Activated CD8-positive, alpha-beta T cell treated with anti-CD3 and anti-CD28 coated beads for 36 hours (primary cell): ENCODE measurements at regions not wholly inside any gene's neighbourhood (a gene's known extent, or its start where the extent isn't known, plus 50 kb on each side); places are given as distances from the start of the nearest gene placed in this dataset.

Source experiments
- ATAC-seq: fragments of 200-7000 bp; cut with Tn5 transposase; one replicate; pipeline ENCODE4 v1.10.0; 2021; ENCODE audit warnings: mild to moderate bottlenecking, moderate library complexity
- CTCF ChIA-PET: fragments of 350-600 bp; sonication (Branson Sonifier 250); formaldehyde crosslinking; loops from one replicate; lab custom pipeline; 2021; ENCODE audit warnings: antibody characterized with exemption; lab: Charles Lee
- POLR2A ChIA-PET: fragments of 350-600 bp; sonication (Branson Sonifier 250); formaldehyde crosslinking; loops from one replicate; lab custom pipeline; 2021; ENCODE audit warnings: antibody characterized with exemption; lab: Charles Lee
- DNase-seq: peaks from one replicate; pipeline ENCODE4 v3.0.0-alpha.2; 2020
- H3K27ac Mint-ChIP-seq: one replicate; pipeline ENCODE4 v1.8.0; 2021; ENCODE audit warnings: mild to moderate bottlenecking, mixed read lengths
- H3K27me3 Mint-ChIP-seq: one replicate; pipeline ENCODE4 v1.8.0; 2021; ENCODE audit warnings: mixed read lengths
- H3K36me3 Mint-ChIP-seq: one replicate; pipeline ENCODE4 v1.8.0; 2021; ENCODE audit warnings: low read depth, mixed read lengths
- H3K4me1 Mint-ChIP-seq: one replicate; pipeline ENCODE4 v1.8.0; 2021; ENCODE audit warnings: low read depth, mixed read lengths
- H3K4me3 Mint-ChIP-seq: one replicate; pipeline ENCODE4 v1.8.0; 2021; ENCODE audit warnings: mild to moderate bottlenecking, moderate library complexity, mixed read lengths
- H3K9me3 Mint-ChIP-seq: one replicate; pipeline ENCODE4 v1.8.0; 2021; ENCODE audit warnings: mixed read lengths
- CTCF ChIP-seq: fragments of 200-600 bp; IDR thresholded peaks from one replicate; pipeline ENCODE4 v1.8.0; 2022; ENCODE audit warnings: antibody characterized with exemption, mild to moderate bottlenecking
- intact Hi-C: fragments of 100-400 bp; cut with micrococcal nuclease; formaldehyde crosslinking; loops from one replicate; pipeline ENCODE4 v1.10.0; 2022

GRCh38 chr16:86643671-86644070 is 65.3 kb downstream of the FOXL1 start:
- ATAC-seq: no peak
- DNase-seq: no peak
- Mint-ChIP-seq H3K27me3 (peaks cover 3% of the 10 kb centered on the region), H3K4me1 (no peaks in the 10 kb centered on the region), H3K36me3 (no peaks in the 10 kb centered on the region), H3K9me3 (peaks cover 7% of the 10 kb centered on the region), H3K4me3 (no peak overlapping the region), H3K27ac (no peak overlapping the region)
- ChIA-PET POLR2A (no interaction called here), CTCF (no interaction called here)
- TF ChIP-seq CTCF: no peak
- intact Hi-C loops: no loop called here

- intact Hi-C loops: no loop called here
- DNase-seq (no peak), ATAC-seq (no peak)
- no peak for TF ChIP-seq CTCF
- H3K9me3 Mint-ChIP-seq: peaks cover 7% of the 10 kb centered on the region
- CTCF ChIA-PET: no interaction called here
- peaks cover 5% of the 10 kb centered on the region for H3K27me3 Mint-ChIP-seq
- POLR2A ChIA-PET: no interaction called here
- no peaks in the 10 kb centered on the region for H3K36me3 Mint-ChIP-seq
- no peaks in the 10 kb centered on the region for H3K4me1 Mint-ChIP-seq
- no peak overlapping the region for H3K27ac Mint-ChIP-seq
- no peak overlapping the region for H3K4me3 Mint-ChIP-seq
Observed at GRCh38 chr16:86647561-86647960, 69.2 kb downstream of the FOXL1 start.

- no peak overlapping the region for H3K4me3 Mint-ChIP-seq
- ChIA-PET CTCF (no interaction called here), POLR2A (no interaction called here)
- H3K9me3 Mint-ChIP-seq: peaks cover 9% of the 10 kb centered on the region
- peaks cover 4% of the 10 kb centered on the region for H3K27me3 Mint-ChIP-seq
- H3K27ac Mint-ChIP-seq: no peak overlapping the region
- DNase-seq (no peak), ATAC-seq (no peak)
- no peaks in the 10 kb centered on the region for H3K4me1 Mint-ChIP-seq
- no peaks in the 10 kb centered on the region for H3K36me3 Mint-ChIP-seq
- TF ChIP-seq CTCF: no peak
- intact Hi-C loops: no loop called here
Observed at GRCh38 chr16:86649875-86650274, 71.5 kb downstream of the FOXL1 start.

DNA sequence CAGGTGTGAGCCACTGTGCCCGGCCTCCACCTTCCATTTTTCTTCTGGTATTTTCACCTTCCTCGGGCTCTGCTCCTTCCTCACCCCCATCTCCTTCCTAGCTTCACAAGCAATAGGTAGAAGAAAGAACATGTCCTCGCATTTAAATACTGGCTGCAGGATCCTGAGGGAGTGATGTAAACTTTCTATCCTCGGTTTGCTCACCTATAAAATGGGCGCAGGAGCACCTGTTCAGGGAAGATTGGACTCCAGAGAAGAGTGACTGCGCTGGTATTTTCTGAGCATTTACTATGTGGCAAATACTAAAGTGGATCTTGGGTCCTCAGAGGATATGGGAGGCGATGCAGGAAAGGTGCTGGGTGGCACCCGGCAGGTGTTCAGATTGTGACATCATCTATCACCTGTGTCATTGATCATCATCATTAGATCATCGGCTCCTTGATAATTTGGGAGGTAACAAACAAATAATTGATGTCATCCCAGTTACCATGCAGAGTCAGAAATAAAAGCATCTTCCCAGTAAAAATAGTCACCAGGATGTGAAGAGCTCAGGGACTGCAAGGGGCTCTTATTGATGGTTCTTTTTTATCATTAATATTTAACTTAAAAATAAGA is 72.8 kb downstream of the FOXL1 start:
- Mint-ChIP-seq H3K27me3 (peaks cover 7% of the 10 kb centered on the region), H3K36me3 (no peaks in the 10 kb centered on the region), H3K9me3 (peaks cover 9% of the 10 kb centered on the region), H3K4me3 (no peak overlapping the region), H3K4me1 (no peaks in the 10 kb centered on the region), H3K27ac (no peak overlapping the region)
- CTCF ChIA-PET: no interaction called here
- TF ChIP-seq CTCF: no peak
- intact Hi-C loops: no loop called here
- no peak for DNase-seq
- ATAC-seq: no peak
- POLR2A ChIA-PET: no interaction called here

DNA sequence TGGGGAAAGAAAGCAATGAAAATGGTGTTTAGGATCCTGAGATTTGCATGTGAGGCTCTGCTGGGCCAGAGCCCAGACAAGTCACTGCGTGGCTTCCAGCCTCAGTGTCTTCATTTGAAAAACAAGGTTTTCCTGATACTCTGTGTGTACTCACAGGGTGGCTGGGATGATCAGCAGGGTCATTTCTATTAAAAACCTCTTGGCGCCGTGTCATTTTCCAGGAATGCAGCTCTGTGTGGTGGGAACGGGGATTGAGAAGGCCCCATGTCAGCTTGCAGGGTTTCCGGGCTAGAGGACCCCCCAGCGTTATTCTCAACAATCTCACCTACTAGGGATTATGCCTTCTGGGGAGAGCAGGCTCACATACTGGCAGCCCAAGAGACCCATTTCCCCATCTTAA is 73.5 kb downstream of the FOXL1 start:
- no peak for ATAC-seq
- ChIA-PET CTCF (no interaction called here), POLR2A (no interaction called here)
- no peaks in the 10 kb centered on the region for H3K36me3 Mint-ChIP-seq
- no peak for DNase-seq
- no peak overlapping the region for H3K27ac Mint-ChIP-seq
- peaks cover 9% of the 10 kb centered on the region for H3K9me3 Mint-ChIP-seq
- H3K4me3 Mint-ChIP-seq: no peak overlapping the region
- no peak for TF ChIP-seq CTCF
- H3K27me3 Mint-ChIP-seq: peaks cover 7% of the 10 kb centered on the region
- intact Hi-C loops: no loop called here
- no peaks in the 10 kb centered on the region for H3K4me1 Mint-ChIP-seq
